Left kidney (tissue), 1 donor: ENCODE measurements at regions not wholly inside any gene's neighbourhood (a gene's known extent, or its start where the extent isn't known, plus 50 kb on each side); places are given as distances from the start of the nearest gene placed in this dataset.

Experiments
- DNase-seq: peaks from one replicate; pipeline ENCODE4 v3.0.0-alpha.2; 2013

DNA sequence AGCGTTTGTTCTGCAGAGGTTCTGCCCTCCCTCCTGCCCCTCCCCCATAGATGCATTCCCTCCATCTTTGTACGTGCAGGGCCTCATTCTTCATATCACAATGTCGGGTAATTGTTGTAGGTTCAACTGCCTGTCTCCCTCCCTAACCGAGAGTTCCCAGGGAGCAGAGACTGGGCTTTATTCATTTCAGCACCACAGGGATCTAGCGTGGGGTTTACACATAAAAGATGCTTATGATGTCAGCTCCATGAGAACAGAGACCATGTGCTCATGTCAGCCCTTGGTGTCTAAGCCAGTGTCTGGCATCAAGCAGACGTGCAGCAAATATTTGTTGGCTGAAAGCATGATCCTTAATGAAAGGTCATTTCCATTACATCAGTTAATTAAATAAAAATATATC lies 298.9 kb upstream of the TRIB2 start:
- no peak for DNase-seq

DNA sequence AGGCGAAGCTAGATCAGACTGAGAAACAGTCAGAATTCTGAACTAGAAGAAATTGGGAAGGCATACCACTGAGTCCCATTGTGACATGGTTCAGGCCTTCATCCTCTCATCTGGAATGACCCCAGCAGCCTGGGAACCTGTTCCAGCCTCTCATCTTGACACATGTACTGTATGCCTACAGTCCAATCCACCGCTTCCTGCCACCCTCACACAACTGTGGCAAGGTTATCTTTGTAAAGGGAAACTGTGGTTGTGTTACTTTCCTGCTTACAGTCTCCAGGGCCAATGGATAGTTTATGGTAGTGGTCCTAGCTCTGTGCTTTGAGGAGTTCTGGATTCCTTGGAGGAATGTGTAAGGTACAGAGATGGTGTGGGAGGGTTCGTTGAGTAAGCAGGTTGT lies 296.9 kb upstream of the TRIB2 start:
- no peak for DNase-seq

- no peak for DNase-seq
Observed at GRCh38 chr2:12421046-12421445, 295.7 kb upstream of the TRIB2 start.

DNA sequence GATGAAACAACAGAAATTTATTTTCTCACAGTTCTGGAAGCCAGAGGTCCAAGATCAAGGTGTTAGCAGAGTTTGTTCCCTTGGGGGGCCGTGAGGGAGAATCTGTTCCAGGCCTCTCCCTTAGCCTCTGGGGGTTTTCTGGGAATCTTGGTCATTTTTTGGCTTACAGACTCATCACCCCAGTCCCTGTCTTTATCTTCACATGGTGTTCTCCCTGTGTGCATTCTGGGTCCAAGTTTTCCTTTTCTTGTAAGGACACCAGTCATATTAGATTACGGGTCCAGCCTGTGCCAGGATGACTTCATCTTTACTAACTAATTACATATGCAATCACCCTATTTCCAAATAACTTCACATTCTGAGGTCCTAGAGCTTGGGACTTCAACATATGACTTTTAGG lies 292.5 kb upstream of the TRIB2 start:
- no peak for DNase-seq

DNA sequence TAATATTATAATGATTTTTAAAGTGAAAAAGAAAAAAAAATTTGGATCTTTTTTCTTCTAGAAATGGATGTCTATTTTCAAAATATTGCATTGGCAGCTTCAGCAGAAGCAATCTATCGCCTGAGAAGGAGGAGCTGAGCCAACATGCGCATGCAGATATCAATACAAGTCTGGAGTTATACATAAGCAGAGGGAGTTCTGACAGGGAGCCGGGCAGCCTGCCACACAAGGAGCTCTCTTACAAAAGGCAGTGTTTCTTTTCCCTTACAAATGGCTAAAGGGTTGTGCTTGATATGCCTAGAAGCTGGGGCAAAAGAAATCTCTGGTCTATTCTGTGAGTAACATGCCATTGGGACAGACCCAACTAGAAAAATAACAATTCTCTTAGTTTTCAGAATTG lies 291.9 kb upstream of the TRIB2 start:
- no peak for DNase-seq

DNA sequence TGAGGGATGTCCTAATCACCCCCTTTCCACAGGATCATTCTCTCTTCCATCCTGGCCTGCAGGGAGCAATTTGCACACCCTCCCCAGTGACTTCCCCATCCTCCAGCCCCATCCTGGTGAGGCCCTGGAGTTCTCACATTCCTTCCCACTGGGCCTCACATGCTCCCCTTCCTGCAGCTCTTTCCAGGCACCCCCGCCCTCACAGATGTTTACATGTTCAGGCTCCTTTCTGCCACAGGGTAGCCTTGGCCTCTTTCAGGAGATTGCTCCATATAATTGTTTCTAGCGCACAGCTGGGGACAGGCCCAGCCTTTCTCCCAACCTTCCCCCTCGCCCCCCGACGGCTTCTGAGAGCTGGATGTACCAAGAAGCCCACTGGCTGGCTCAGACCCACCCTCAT lies 288.4 kb upstream of the TRIB2 start:
- DNase-seq, result no peak

DNA sequence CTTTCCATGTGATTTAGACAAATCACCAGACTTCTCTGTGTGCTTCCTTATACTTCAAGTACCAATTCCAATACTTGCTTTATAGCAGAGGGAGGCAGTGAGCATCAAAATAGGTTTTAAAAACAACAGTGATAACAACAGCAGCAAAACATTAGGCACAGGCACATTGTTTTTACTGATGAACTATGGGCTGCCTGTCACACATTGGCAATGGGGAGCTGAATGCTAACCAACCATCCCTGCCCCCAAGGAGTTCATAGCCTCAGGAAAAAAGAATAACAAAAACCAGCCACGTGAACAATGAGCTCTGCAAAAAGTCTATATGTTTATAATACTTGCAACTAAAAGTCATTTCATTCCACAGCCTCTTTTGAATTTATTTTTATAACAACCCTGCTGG lies 287.9 kb upstream of the TRIB2 start:
- no peak for DNase-seq

- no peak for DNase-seq
Observed at GRCh38 chr2:12429779-12430406, 286.8 kb upstream of the TRIB2 start.

GRCh38 chr2:12430407-12431133 lies 286.2 kb upstream of the TRIB2 start:
- no peak for DNase-seq

GRCh38 chr2:12432985-12433625 lies 283.6 kb upstream of the TRIB2 start:
- DNase-seq, result no peak

GRCh38 chr2:12433626-12433990 lies 283.1 kb upstream of the TRIB2 start:
- DNase-seq, result no peak

GRCh38 chr2:12434630-12435098 lies 282.1 kb upstream of the TRIB2 start:
- DNase-seq, result no peak

DNA sequence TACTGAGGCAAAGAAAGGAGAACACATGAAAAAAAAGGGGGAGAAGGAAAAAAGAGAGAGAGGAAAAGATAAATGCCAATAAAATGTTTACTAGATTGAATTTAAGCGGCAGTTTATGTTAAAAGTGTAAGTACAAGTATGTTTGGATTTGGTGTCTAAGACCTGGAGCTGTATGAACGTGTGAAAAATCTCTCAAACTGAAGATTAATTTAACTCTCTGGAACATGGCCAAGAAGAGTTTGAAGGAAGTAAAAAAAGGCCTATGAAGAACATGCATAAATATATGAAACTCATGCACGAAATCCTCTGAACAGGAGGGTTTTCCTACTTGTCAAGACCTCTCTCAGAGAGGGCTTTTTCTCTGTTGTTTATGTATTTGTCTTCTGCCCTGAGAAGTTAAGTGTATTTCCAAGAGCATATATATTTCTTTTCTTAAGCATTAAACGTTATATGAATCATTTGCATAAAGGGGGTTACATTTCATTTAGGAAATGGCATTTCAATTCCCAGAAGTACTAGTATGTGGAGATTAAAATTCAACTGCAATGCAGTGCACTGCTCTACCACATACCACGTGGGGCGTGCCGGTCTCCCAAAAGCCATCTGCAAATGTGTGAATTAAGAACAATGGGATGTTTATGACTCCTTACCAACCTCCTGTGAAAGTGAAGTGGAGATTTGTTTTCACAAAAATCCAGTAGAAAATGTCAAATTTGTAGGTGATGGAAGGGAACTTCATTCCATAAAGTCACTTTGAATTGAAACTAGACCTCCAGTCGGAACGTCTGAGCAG lies 281.1 kb upstream of the TRIB2 start:
- no peak for DNase-seq

DNA sequence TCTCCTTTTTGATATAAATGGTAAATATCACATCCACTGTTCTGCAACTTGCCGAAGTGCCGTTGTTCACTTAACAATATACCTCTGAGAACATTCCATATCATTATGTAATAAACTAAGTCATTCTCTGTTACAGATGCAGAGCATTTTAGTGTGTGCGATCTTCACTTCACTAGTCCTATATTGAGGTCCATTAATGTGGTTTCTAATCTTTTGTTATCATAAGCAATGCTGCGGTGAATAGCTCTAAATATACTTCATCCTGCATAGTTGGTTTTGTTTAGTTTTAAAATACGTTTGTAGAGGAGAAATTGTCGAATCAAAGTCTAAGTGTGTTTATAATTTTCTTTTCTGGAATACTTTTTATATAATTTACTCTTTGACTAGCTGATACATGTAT lies 280.3 kb upstream of the TRIB2 start:
- DNase-seq, result no peak

DNA sequence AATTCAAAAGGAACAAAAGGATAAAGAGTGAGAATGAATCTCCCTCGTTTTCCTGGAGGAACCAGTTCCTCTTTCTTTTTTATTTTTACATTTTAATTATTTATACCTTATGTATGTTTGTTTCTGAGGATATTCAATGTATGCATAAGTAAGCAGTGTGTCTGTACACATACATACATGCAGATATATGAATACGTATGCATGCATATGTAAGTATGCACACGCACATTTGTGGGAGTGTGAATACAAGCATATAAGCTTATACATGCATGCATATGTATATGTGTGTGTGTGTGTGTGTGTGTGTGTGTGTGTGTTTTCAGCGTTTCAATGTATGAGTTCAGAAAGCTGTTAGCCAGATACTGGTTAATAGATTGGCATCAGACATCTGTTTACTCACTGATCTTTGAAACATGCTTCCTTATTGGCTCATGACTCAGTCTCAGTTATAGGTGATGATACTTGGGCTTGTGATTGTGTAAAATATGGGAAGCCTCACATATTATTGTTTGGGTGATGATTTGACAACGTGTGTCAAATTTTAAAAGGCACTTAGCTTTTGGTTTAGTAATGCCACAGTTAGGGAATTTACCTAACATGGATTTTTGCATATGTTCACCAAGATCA lies 279.7 kb upstream of the TRIB2 start:
- no peak for DNase-seq

GRCh38 chr2:12440731-12441130 lies 276.0 kb upstream of the TRIB2 start:
- DNase-seq, result no peak

- no peak for DNase-seq
Observed at GRCh38 chr2:12441750-12442475, 274.8 kb upstream of the TRIB2 start.

GRCh38 chr2:12442476-12442847 lies 274.3 kb upstream of the TRIB2 start:
- DNase-seq, result no peak

GRCh38 chr2:12448846-12449505 lies 267.8 kb upstream of the TRIB2 start:
- no peak for DNase-seq

DNA sequence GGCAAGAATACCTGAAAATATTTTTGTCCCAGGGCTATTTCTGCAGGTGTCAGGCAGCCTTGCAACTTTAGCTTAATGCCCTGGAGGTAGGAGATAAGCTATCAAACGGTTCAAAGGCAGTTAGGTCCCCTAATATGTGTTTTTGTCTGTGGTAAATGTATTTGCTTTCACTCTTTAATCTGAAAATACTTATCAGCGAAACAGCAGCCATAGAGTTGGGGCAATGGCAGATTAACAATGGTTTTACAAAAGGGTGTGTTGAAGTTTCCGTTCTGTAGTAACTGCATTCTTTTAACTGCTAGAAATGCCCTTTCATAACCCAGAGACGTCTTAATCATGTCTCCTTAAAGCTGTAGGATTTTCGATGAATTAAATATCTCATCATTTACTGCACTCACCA lies 265.0 kb upstream of the TRIB2 start:
- no peak for DNase-seq

DNA sequence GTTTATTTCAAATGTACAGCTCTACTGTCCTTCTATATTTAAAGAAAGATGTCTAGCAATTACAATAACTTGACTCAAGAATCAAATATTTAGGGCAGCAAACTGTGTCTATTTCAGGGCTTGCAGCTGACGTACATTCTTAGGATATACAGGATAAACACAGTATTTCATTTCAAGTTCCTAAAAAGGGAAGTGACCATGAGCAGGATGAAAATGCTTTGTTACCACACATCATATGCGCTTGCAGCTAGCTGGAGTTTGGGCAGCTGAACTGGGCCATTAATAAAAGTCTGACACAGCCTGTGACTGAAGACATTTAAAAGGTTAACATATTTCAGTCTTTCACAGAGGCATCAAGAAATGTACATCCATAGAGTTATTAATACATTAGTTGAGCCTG lies 264.6 kb upstream of the TRIB2 start:
- no peak for DNase-seq
